H1 (cell line): ENCODE measurements at regions not wholly inside any gene's neighbourhood (a gene's known extent, or its start where the extent isn't known, plus 50 kb on each side); places are given as distances from the start of the nearest gene placed in this dataset.

ENCODE experiments used
- CTCF ChIA-PET: fragments of 300-600 bp; sonication (Branson Sonifier 250); formaldehyde crosslinking; loops from one replicate; lab custom pipeline; 2021; ENCODE audit not compliant: partially characterized antibody; lab: Charles Lee
- POLR2A ChIA-PET: fragments of 300-600 bp; sonication (Branson Sonifier 250); formaldehyde crosslinking; loops from one replicate; lab custom pipeline; 2021; ENCODE audit warnings: inconsistent platforms; ENCODE audit not compliant: partially characterized antibody; lab: Charles Lee
- DNase-seq, 2 experiments: peaks; one replicate each; pipeline versions ENCODE4 v3.0.0 to v3.0.0-alpha.2; 2010 to 2022; ENCODE audit warnings: low spot score in 2 of 2, low read depth in 1 of 2, mixed read lengths in 1 of 2
- FAIRE-seq: peaks from 2 replicates; lab custom pipeline; 2011; peaks lifted over from hg19 to GRCh38; lab: Jason Lieb, UNC
- H2AFZ ChIP-seq: 2 replicates; pipeline ENCODE4 v1.8.1; 2012; ENCODE audit warnings: low read length, inconsistent platforms
- H2AK5ac ChIP-seq: 2 replicates; pipeline ENCODE4 v1.6.1; 2013; ENCODE audit warnings: low read depth, low read length
- H2BK120ac ChIP-seq: replicated peaks from 2 replicates; pipeline ENCODE3; 2013; ENCODE audit warnings: low read depth, low read length, inconsistent platforms
- H2BK12ac ChIP-seq: 2 replicates; pipeline ENCODE4 v1.6.1; 2013; ENCODE audit warnings: low read depth, low read length
- H2BK15ac ChIP-seq: 2 replicates; pipeline ENCODE4 v1.6.1; 2013; ENCODE audit warnings: low read length
- H2BK20ac ChIP-seq: 2 replicates; pipeline ENCODE4 v1.6.1; 2013; ENCODE audit warnings: low read length
- H2BK5ac ChIP-seq: 2 replicates; pipeline ENCODE4 v1.6.1; 2013; ENCODE audit warnings: low read depth, low read length
- H3K14ac ChIP-seq: 2 replicates; pipeline ENCODE4 v1.6.1; 2013; ENCODE audit warnings: inconsistent platforms; ENCODE audit not compliant: insufficient read length
- H3K18ac ChIP-seq: 2 replicates; pipeline ENCODE4 v1.6.1; 2013; ENCODE audit warnings: low read length; ENCODE audit errors: extremely low read depth
- H3K23ac ChIP-seq: 2 replicates; pipeline ENCODE4 v1.6.1; 2013; ENCODE audit warnings: inconsistent platforms; ENCODE audit not compliant: insufficient read length
- H3K23me2 ChIP-seq: 2 replicates; pipeline ENCODE4 v1.6.1; 2013; ENCODE audit warnings: low read depth, low read length
- H3K27ac ChIP-seq: 2 replicates; pipeline ENCODE4 v1.6.1; 2011; ENCODE audit warnings: low read depth, low read length, inconsistent platforms
- H3K27me3 ChIP-seq, 4 experiments: replicated peaks in 1 of 4; 1 replicate in 1 of 4; 2 replicates in 3 of 4; pipeline versions ENCODE4 v1.6.1 to v1.8.1; 2011 to 2013; ENCODE audit warnings: low read length in 3 of 4, mild to moderate bottlenecking in 3 of 4, inconsistent platforms in 2 of 4, mixed read lengths in 2 of 4, moderate library complexity in 1 of 4; ENCODE audit not compliant: control insufficient read depth in 3 of 4, insufficient read depth in 3 of 4; ENCODE audit errors: extremely low read depth in 1 of 4
- H3K36me3 ChIP-seq, 4 experiments: 2 replicates each; pipeline versions ENCODE4 v1.6.1 to v1.8.1; 2011 to 2013; ENCODE audit warnings: mild to moderate bottlenecking in 4 of 4, low read length in 3 of 4, moderate library complexity in 2 of 4, control low read depth in 1 of 4, inconsistent platforms in 1 of 4; ENCODE audit not compliant: insufficient read depth in 4 of 4, control insufficient read depth in 2 of 4
- H3K4ac ChIP-seq: replicated peaks from 2 replicates; pipeline ENCODE3; 2013; ENCODE audit warnings: low read length, low read depth, mixed read lengths, inconsistent platforms; ENCODE audit not compliant: insufficient read length
- H3K4me1 ChIP-seq, 4 experiments: replicated peaks in 1 of 4; 1 replicate in 1 of 4; 2 replicates in 3 of 4; pipeline versions ENCODE4 v1.6.1 to v1.8.1; 2011 to 2013; ENCODE audit warnings: low read length in 3 of 4, inconsistent platforms in 2 of 4, mixed read lengths in 1 of 4; ENCODE audit not compliant: insufficient read depth in 4 of 4, control insufficient read depth in 3 of 4
- H3K4me2 ChIP-seq, 2 experiments: 2 replicates each; pipeline versions ENCODE4 v1.6.1 to v1.8.1; 2011 to 2013; ENCODE audit warnings: low read depth in 2 of 2, low read length in 2 of 2, control low read depth in 1 of 2, inconsistent platforms in 1 of 2, mild to moderate bottlenecking in 1 of 2; ENCODE audit not compliant: insufficient read depth in 1 of 2
- H3K4me3 ChIP-seq, 4 experiments: fragments of 200-600, 300-600 bp in 1 of 4; sonication (generic), shearing (Covaris generic), sonication (Bioruptor Twin) in 1 of 4; 2 replicates each; pipeline versions ENCODE4 v1.5.1 to v1.8.1; 2011 to 2016; ENCODE audit warnings: low read length in 4 of 4, low read depth in 3 of 4, control low read depth in 2 of 4, inconsistent platforms in 2 of 4, mild to moderate bottlenecking in 2 of 4, mixed read lengths in 1 of 4, moderate library complexity in 1 of 4; ENCODE audit not compliant: insufficient read depth in 2 of 4; ENCODE audit errors: extremely low read depth in 1 of 4
- H3K56ac ChIP-seq: replicated peaks from 2 replicates; pipeline ENCODE3; 2013; ENCODE audit warnings: low read depth, mild to moderate bottlenecking, mixed read lengths, low read length, inconsistent platforms; ENCODE audit not compliant: insufficient read length
- H3K79me1 ChIP-seq: 2 replicates; pipeline ENCODE4 v1.6.1; 2013; ENCODE audit warnings: low read depth, low read length, control low read depth
- H3K79me2 ChIP-seq, 2 experiments: 2 replicates each; pipeline versions ENCODE4 v1.6.1 to v1.8.1; 2012 to 2013; ENCODE audit warnings: low read length in 2 of 2, mild to moderate bottlenecking in 2 of 2, inconsistent platforms in 1 of 2; ENCODE audit not compliant: insufficient read depth in 2 of 2, control insufficient read depth in 1 of 2
- H3K9ac ChIP-seq, 4 experiments: replicated peaks in 1 of 4; 1 replicate in 1 of 4; 2 replicates in 3 of 4; pipeline versions ENCODE4 v1.6.1 to v1.8.1; 2011 to 2013; ENCODE audit warnings: low read depth in 3 of 4, low read length in 3 of 4, control low read depth in 2 of 4, mild to moderate bottlenecking in 2 of 4, moderate library complexity in 2 of 4, inconsistent platforms in 1 of 4; ENCODE audit errors: extremely low read depth in 1 of 4
- H3K9me3 ChIP-seq, 2 experiments: 2 replicates each; pipeline versions ENCODE4 v1.6.1 to v1.8.1; 2012 to 2013; ENCODE audit warnings: mild to moderate bottlenecking in 2 of 2, moderate library complexity in 2 of 2, control low read depth in 1 of 2, inconsistent platforms in 1 of 2, low read depth in 1 of 2, low read length in 1 of 2, mixed read lengths in 1 of 2; ENCODE audit not compliant: insufficient read depth in 2 of 2
- H4K20me1 ChIP-seq, 2 experiments: replicated peaks in 1 of 2; 2 replicates each; pipeline versions ENCODE3 to v1.8.1; 2011 to 2013; ENCODE audit warnings: inconsistent platforms in 2 of 2, low read length in 2 of 2, mild to moderate bottlenecking in 1 of 2; ENCODE audit not compliant: insufficient read depth in 2 of 2, control insufficient read depth in 1 of 2
- H4K5ac ChIP-seq: 2 replicates; pipeline ENCODE4 v1.6.1; 2013; ENCODE audit warnings: low read length, low read depth, mixed read lengths, inconsistent platforms; ENCODE audit not compliant: insufficient read length
- H4K8ac ChIP-seq: 2 replicates; pipeline ENCODE4 v1.8.0; 2013; ENCODE audit warnings: mild to moderate bottlenecking, moderate library complexity, low read length, inconsistent platforms; ENCODE audit not compliant: insufficient read depth; ENCODE audit errors: extremely low read depth
- H4K91ac ChIP-seq: replicated peaks from 2 replicates; pipeline ENCODE3; 2013; ENCODE audit warnings: low read length, mixed read lengths, inconsistent platforms; ENCODE audit not compliant: insufficient read length
- CHD2 ChIP-seq: IDR thresholded peaks from 2 replicates; pipeline ENCODE4 v1.6.1; 2012; ENCODE audit warnings: low read length, improper control_type of control experiment
- HDAC2 ChIP-seq, 2 experiments: fragments of 300-600 bp in 1 of 2; sonication (generic) in 1 of 2; IDR thresholded peaks; 2 replicates each; pipeline ENCODE4 v1.6.1; 2011 to 2012; ENCODE audit warnings: low read depth in 2 of 2, low read length in 2 of 2, mild to moderate bottlenecking in 2 of 2, moderate library complexity in 2 of 2, borderline replicate concordance in 1 of 2, inconsistent platforms in 1 of 2
- JUND ChIP-seq: IDR thresholded peaks from 2 replicates; pipeline ENCODE4 v1.6.1; 2011; ENCODE audit warnings: mild to moderate bottlenecking, improper control_type of control experiment, low read length
- WGBS, 2 experiments: shearing (Covaris generic) in 1 of 2; methylation state at CpG; one replicate each; pipeline versions ENCODE4 v1.1.6 to v1.1.7; 2013 to 2015; ENCODE audit warnings: low lambda C conversion rate in 2 of 2, mixed read lengths in 2 of 2, inconsistent platforms in 1 of 2, low coverage in 1 of 2, missing lambda C conversion rate in 1 of 2; ENCODE audit not compliant: insufficient replicate concordance in 2 of 2, insufficient coverage in 1 of 2, insufficient read length in 1 of 2; ENCODE audit errors: extremely low coverage in 1 of 2, missing lambda C conversion rate in 1 of 2; 5-methylcytosine and 5-hydroxymethylcytosine counted together
- TF ChIP-seq, protein P1 (sequence below): IDR thresholded peaks from 2 replicates; pipeline ENCODE4 v1.6.1; 2012; ENCODE audit warnings: inconsistent platforms

DNA sequence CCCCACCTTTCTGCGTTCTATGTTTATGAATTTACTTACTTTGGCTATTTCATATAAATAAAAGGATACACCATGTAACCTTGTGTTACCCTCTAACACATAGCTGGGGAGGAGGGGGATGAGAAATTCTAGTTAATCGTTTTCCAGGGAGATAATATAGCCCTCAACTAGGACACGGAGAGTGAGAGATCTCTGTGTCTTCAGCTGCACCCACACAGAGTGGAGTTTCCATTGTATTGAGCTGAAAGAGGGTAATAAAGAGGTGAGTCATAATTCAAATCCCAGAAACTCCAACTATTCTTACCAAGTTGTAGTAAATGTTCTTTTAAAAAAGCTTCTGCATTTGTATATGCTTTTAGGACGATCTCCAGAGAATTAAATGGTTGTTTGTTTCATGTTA lies 110.1 kb upstream of the SULT1C3 start:
- peaks cover 0 to 16% of the 10 kb centered on the region in 2 experiments; a peak in 3 of 4 replicates for H3K9me3 ChIP-seq
- H3K36me3 ChIP-seq, result 0 out of 8 replicates have a peak, but pooled peaks cover 0 to 3% (median 0%) of the 10 kb centered on the region in 4 experiments
- no peak overlapping the region for H2BK12ac ChIP-seq
- no peak overlapping the region for H3K56ac ChIP-seq
- no peak overlapping the region for H2BK120ac ChIP-seq
- no peak overlapping the region for H3K18ac ChIP-seq
- H3K27ac ChIP-seq, result no peak overlapping the region
- no peaks in the 10 kb centered on the region for H4K20me1 ChIP-seq
- H2BK20ac ChIP-seq, result no peak overlapping the region
- CTCF ChIA-PET, result interaction anchor here (1.0 to 1.1 kb wide), 2 partner anchors 11 to 24 kb away, joined by 3 read pairs; no protein-coding TSS in a partner anchor
- H3K23me2 ChIP-seq, result no peaks in the 10 kb centered on the region
- 27% methylated on average over 4 of the region's 4 CpGs; no CpG with 5 or more reads in 1 of the 2 experiments for WGBS, 2 experiments
- no peak overlapping the region for H2BK15ac ChIP-seq
- no peak overlapping the region for H4K5ac ChIP-seq
- POLR2A ChIA-PET, result no interaction called here
- no peak overlapping the region for H4K8ac ChIP-seq
- H3K23ac ChIP-seq, result no peak overlapping the region
- H3K14ac ChIP-seq, result no peak overlapping the region
- no peak overlapping the region for H3K4ac ChIP-seq
- no peaks in the 10 kb centered on the region for H3K79me2 ChIP-seq
- no peaks in the 10 kb centered on the region for H3K79me1 ChIP-seq
- peak overlapping the region in 1 of 4 experiments; percentile 15; a peak in 1 of 8 replicates for H3K4me3 ChIP-seq
- no peak for FAIRE-seq
- no peak for DNase-seq
- no peak overlapping the region for H2AK5ac ChIP-seq
- TF ChIP-seq HDAC2 (IDR thresholded peaks at IDR 0.05; ENCODE audit: borderline replicate concordance in 1 of 2, low read depth in 2 of 2, low read length in 2 of 2) (no peak), JUND (peak; percentile 37; the same call in 1 of the 2 replicates), CHD2 (no peak)
- TF ChIP-seq, protein P1, sequence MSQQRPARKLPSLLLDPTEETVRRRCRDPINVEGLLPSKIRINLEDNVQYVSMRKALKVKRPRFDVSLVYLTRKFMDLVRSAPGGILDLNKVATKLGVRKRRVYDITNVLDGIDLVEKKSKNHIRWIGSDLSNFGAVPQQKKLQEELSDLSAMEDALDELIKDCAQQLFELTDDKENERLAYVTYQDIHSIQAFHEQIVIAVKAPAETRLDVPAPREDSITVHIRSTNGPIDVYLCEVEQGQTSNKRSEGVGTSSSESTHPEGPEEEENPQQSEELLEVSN, result no peak
- no peak overlapping the region for H2BK5ac ChIP-seq
- peaks cover 0 to 5% (median 2%) of the 10 kb centered on the region in 4 experiments; a peak in 2 of 7 replicates for H3K4me1 ChIP-seq
- H2AFZ ChIP-seq, result no peak overlapping the region
- H3K4me2 ChIP-seq, result peak overlapping the region; percentile 1 to 41; a peak in 2 of 4 replicates
- no peaks in the 10 kb centered on the region for H3K27me3 ChIP-seq
- no peak overlapping the region for H3K9ac ChIP-seq
- H4K91ac ChIP-seq, result no peak overlapping the region
